Caki2 (cell line): ENCODE measurements at regions not wholly inside any gene's neighbourhood (a gene's known extent, or its start where the extent isn't known, plus 50 kb on each side); places are given as distances from the start of the nearest gene placed in this dataset.

ENCODE experiments used
- DNase-seq: peaks from one replicate; pipeline ENCODE4 v3.0.0-alpha.2; 2015; ENCODE audit warnings: low read depth
- in situ Hi-C: cut with HindIII; loops from 2 replicates; pipeline ENCODE4 v1.10.0; 2016; ENCODE audit warnings: low sequenced_read_pairs, low pct_unique_long_range_greater_than_20kb, mixed read lengths

GRCh38 chr21:32070676-32071330, 198.0 kb downstream of the HUNK start:
- no peak for DNase-seq
- in situ Hi-C loops: no loop called here

DNA sequence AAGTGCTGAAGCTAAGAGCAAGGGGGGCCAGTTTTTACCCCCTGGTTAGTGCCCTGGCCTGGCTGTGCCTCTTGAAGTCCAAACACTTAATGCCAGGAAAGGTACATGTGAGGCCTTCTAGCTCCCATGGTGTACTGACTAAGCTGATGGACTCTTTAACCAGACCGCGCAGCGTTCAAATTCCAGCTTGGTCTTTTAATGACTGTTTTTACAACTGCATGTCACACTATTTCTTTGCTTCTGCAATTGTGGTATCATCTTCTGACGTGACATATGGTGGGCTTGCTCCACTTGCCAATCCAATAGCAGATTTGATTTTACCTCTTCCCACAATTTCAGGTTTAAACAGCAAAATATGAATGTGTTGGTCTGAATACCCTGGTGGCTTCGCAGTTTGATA, 197.3 kb downstream of the HUNK start:
- no peak for DNase-seq
- in situ Hi-C loops: no loop called here

GRCh38 chr21:32065654-32066053, 192.8 kb downstream of the HUNK start:
- in situ Hi-C loops: no loop called here
- DNase-seq: no peak

GRCh38 chr21:32064281-32064910, 191.6 kb downstream of the HUNK start:
- no peak for DNase-seq
- in situ Hi-C loops: no loop called here

DNA sequence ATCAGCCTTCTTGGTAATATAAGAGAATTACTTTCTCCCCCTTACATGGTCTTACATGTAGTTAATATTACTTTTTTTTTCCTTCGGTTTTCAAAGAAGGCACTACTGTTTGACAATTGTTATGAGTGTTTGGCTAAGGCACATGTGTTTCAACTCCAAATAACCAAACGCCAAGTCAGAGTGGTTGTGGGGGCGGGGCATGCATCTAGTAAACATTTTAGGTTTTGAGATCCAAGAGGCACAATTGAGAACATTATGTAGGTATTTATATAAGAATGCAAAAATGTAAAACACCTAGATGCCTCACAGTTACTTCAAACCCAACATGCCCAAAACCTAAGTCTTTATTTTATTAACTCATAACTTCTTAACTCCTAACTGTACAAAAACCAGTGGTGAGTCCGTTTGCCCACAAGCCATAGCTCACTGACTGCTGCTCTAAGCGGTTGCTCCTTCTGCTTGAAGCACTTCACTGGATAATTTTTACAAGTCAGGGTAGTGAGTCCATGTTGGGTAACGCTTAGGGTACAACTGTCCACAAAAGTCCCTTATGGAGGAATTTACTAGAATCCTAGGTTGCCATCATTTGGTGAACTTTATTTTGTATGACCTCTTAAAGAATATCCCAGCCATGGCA, 189.9 kb downstream of the HUNK start:
- in situ Hi-C loops: no loop called here

DNA sequence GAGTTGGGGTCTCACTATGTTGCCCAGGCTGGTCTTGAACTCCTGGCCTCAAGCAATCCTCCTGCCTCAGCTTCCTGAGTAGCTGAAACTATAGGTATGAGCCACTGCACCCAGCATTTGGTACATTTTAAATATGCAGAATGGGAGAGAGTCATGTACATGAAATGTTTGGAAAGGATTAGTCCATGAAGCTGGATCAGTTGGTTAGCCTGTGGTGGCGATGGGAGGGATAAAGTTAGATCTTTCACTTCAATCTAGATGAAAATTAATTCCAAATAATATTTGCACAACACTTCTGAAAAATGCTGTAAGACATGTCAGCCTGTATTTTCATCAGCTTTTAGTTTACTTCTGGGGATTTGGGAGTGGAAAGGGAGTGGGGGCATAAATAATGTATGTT, 188.9 kb downstream of the HUNK start:
- DNase-seq: no peak
- in situ Hi-C loops: no loop called here

More for the DNA sequence above, 189.9 kb downstream of the HUNK start:
- no peak for DNase-seq

DNA sequence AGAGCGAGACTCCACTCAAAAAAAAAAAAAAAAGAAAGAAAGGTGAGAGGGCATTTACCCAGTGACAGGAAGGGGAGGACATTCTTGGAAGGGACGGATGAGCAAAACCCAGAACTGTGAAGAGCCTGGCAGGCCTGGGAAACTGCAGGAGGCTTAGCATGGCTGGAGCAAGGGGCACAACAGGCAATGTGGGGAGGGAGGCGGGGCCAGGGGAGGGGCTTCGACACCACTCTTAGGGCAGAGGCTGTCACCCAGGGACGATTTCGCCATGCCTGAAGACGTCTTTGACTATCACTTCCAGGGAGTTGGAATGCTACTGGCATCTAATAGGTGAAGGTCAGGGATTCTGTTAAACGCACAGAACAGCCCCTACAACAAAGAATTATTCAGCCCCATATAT, 184.0 kb downstream of the HUNK start:
- in situ Hi-C loops: no loop called here
- no peak for DNase-seq

GRCh38 chr21:32055305-32055704, 182.5 kb downstream of the HUNK start:
- no peak for DNase-seq
- in situ Hi-C loops: no loop called here
